Stimulated activated CD4-positive, alpha-beta T cell treated with anti-CD3 and anti-CD28 coated beads, Interleukin-4, amount 100 ng/mL, for 24 hours (primary cell): ENCODE measurements at regions not wholly inside any gene's neighbourhood (a gene's known extent, or its start where the extent isn't known, plus 50 kb on each side); places are given as distances from the start of the nearest gene placed in this dataset.
"Not testable (repeated sequence)": the region's sequence is repeated elsewhere in the genome, so short reads cannot be mapped to it uniquely, and the experiment has no call there.

Experiments used
- DNase-seq: peaks from one replicate; pipeline ENCODE4 v3.0.0-alpha.2; 2020

GRCh38 chr5:39779831-39780230 lies 355.1 kb upstream of the DAB2 start:
- DNase-seq = no peak

DNA sequence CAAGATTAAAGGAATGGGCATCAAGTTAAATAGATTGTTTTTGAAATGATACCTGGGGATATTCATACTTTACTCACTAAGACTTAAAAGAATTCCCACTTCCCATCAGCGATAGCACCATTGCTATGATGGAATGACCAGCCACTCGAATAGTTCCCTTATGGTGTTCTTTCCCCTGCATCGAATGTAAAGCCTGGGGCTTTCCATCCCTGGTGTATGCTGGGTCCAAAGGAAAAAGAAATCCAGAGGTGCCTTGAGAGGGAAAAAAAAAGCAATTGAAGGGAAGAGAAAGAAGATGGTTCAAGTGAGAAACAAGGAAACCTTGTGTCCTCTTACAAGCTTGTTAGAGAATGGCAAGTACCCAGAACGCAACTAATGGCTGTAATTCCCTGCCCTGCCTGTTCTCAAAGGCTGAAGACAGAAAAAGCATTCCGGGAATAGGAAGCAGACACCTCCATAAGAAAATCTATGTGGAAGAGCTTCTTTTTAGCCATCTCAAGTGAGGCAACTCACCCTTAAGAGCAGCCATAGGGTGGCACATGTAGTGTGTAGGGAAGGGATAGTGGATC lies 351.1 kb upstream of the DAB2 start:
- no peak for DNase-seq

- no peak for DNase-seq
These were observed 350.5 kb upstream of the DAB2 start for GRCh38 chr5:39775086-39775796.

- DNase-seq = no peak
These were observed 349.8 kb upstream of the DAB2 start for GRCh38 chr5:39774605-39775004.

GRCh38 chr5:39772307-39772706 lies 347.5 kb upstream of the DAB2 start:
- DNase-seq = no peak

- no peak for DNase-seq
These were observed 343.1 kb upstream of the DAB2 start for GRCh38 chr5:39767916-39768315.

DNA sequence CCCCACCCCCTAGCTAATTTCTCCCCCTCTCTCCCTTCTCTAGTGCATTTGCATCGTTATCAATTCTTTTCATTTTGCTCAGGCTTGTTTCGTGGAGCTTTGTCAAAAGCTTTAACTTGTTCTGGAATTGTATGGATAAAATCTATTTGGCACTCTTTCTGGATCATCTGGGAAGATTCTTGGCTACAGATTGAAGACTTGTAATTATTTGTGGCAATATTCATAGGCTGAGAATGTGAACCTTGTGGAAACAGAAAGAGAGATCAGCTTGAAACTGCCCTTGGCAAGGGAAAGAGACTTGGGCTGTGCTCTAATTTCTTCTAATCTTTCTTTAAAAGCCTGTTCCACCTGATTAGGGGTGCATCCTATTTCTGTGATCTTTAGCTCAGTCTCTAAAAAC lies 340.6 kb upstream of the DAB2 start:
- DNase-seq = no peak

DNA sequence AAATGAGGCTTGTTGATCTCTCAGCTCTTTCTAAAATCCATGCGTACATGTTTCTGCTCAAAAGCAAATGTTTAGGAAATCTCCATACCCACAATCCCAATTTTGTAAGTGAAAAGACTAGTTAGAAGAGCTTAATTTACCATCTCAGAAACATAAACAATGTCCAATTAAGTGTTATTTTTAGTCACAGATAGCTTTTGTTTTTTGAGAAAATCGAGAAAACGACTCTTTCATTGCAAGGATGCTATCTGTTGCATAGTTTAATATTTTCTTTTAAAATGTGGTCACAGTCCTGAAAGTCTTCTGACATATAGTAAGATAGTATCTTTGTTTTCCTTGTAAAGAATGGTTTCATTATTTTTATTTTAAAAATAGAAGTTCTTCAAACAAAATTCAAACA lies 338.0 kb upstream of the DAB2 start:
- DNase-seq = no peak

GRCh38 chr5:39761199-39761950 lies 336.6 kb upstream of the DAB2 start:
- DNase-seq = no peak

- DNase-seq = no peak
These were observed 335.8 kb upstream of the DAB2 start for GRCh38 chr5:39760385-39761198.

DNA sequence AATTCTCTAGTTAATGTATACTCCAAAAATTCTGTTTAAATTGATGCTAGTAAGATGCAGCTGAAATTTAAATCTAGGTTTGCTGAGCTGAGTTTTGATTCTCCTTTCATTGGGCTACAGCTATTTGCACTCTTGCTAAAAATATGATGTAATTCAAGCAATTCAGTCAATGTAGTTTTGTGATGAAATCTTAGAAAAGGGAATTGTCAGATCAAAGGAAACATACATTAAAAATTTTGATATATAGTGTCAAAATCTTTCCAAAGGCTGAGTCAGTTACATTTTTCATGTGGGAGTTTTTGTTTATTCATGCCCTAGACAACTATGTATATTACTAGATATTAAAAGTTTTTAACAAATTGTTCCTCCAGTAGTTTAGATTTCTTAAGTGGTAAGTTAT lies 334.9 kb upstream of the DAB2 start:
- no peak for DNase-seq

GRCh38 chr5:39758426-39758825 lies 333.6 kb upstream of the DAB2 start:
- DNase-seq = no peak

GRCh38 chr5:39757131-39757530 lies 332.4 kb upstream of the DAB2 start:
- no peak for DNase-seq

DNA sequence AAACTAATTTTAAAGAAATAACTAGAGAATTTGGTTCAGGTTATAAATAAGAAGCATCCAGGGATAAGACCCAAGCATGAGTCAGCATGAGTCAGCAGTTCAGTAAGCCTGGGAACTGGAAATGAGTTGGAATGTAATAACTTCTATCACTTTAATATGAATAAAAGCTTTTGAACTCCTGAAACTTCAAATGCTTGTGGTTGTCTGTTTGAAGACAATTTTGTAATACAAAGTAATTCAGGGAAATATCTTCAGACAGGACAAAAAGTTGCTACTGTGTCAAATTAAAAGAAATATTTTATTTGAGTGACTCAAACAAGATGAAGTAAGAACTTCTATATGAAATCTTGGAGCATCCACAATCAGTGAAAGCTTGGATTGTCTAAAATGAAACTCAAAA lies 331.2 kb upstream of the DAB2 start:
- DNase-seq = no peak

- no peak for DNase-seq
These were observed 330.7 kb upstream of the DAB2 start for GRCh38 chr5:39755452-39755851.

- not testable (repeated sequence) for DNase-seq
These were observed 329.0 kb upstream of the DAB2 start for GRCh38 chr5:39753747-39754146.

DNA sequence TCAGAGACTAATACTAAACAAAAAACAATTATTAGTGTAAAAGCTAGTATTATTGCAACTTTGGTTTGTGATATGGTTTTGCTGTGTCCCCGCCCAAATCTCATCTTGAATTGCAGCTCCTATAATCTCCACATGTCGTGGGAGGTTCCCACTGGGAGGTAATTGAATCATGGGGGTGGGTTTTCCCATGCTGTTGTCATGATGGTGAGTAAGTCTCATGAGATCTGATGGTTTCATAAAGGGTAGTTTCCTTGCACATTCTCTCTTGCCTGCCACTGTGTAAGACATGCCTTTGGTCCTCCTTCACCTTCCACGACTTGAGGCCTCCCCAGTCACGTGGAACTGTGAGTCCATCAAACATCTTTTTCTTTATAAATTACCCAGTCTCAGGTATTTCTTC lies 325.9 kb upstream of the DAB2 start:
- no peak for DNase-seq

DNA sequence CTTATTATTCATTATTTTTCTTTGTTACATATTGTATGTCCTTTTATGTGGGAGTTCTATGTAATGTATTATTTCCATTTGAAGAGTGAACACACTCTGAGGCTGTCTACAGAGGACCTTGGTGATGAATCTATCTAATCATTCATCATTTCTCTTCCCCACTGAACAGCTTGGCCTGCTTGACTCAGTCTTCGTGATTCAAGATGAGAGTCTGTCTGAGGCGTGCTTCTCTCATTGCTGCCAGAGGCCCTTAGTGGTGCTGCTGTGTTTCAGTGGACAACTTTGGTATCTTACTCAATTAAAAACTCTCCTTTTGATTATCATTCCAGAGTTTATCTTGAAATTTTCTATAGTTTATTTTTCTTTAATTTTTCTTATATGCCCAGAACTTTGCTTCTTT lies 318.1 kb upstream of the DAB2 start:
- DNase-seq = no peak

- no peak for DNase-seq
These were observed 315.6 kb upstream of the DAB2 start for GRCh38 chr5:39740404-39740803.

- DNase-seq = no peak
These were observed 307.4 kb upstream of the DAB2 start for GRCh38 chr5:39732166-39732565.

DNA sequence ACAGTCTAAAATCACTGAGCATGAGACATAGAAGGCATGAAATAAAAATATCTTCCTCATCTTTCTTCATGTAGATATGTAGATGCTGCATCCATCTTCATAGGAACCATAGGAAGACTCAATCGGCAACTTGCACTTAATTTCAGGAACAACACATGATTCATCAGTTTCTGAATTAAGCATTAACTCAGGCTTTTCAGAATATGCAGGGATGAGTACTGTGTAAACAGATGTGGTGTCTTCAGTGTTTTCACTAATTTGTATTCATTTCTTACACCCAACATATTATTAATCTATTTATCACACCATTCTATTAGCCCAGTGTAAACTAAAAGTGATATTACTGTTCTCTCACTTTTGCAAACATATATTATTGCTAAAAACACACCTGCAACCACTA lies 305.9 kb upstream of the DAB2 start:
- DNase-seq = no peak

- DNase-seq = no peak
These were observed 305.2 kb upstream of the DAB2 start for GRCh38 chr5:39730006-39730405.

GRCh38 chr5:39726467-39726866 lies 301.7 kb upstream of the DAB2 start:
- no peak for DNase-seq

- no peak for DNase-seq
These were observed 296.6 kb upstream of the DAB2 start for GRCh38 chr5:39721394-39721793.
